GM19467 (cell line): ENCODE measurements at regions not wholly inside any gene's neighbourhood (a gene's known extent, or its start where the extent isn't known, plus 50 kb on each side); places are given as distances from the start of the nearest gene placed in this dataset.

Source experiments
- ATAC-seq: cut with Tn5 transposase; IDR thresholded peaks from one replicate; pipeline ENCODE4 v1.9.1; 2021; ENCODE audit warnings: mild to moderate bottlenecking, moderate library complexity; ENCODE audit not compliant: unreplicated experiment

DNA sequence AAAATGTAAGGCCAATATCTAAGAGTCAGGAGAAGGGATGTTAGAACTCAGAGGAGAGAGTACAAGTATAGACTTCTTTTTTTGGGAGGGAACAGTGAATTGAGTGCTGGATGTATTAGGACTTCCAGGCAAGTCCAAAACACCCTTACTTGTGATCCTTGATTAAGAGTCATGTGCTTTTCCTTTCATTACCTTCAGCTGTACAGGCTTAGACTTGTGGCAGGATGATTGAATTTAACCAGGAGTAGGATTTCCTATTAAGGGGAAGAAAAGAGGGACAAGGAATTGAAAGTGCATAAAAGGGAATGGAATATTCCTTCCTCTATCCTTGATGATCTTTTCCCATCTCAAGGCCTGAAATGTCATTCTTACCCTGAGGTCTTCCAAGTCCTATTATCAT lies 606.7 kb downstream of the STIM2 start:
- ATAC-seq: no peak

DNA sequence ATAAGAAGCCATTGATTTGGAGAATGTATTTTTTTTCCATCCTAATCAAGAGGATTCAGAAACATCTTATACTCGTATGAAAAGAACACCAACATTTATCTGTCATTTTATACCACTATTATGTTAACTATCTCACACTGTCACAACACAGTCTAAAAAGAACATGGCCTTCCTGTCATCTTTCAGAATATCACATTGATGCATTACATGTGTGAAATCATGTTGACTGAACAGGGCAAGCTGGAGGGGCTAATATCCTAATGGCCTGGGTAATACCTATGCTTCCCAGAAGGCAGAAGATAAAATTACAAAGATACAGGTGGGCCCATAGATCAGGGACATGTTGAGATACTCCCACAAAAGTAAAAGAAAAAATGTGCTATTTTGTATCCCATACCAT lies 611.7 kb downstream of the STIM2 start:
- ATAC-seq: no peak

DNA sequence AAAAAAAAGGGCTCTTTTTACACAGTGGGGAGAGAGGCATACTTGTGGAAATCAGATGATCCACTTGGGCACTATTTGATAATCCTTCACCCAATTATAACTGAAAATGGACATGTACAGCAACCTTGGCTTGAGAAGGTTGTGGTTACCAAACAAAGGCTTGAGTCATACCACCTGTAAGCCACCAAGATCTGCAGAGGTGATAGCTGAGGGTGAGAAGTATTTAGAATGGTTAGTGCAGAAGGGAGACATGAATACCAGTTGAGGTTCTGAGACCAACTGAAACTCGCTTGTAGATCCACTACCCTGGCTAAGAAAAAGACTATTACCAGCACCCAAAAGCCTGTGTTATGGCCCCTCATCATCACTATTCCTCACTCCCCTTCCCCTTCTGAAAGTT lies 614.0 kb downstream of the STIM2 start:
- no peak for ATAC-seq

DNA sequence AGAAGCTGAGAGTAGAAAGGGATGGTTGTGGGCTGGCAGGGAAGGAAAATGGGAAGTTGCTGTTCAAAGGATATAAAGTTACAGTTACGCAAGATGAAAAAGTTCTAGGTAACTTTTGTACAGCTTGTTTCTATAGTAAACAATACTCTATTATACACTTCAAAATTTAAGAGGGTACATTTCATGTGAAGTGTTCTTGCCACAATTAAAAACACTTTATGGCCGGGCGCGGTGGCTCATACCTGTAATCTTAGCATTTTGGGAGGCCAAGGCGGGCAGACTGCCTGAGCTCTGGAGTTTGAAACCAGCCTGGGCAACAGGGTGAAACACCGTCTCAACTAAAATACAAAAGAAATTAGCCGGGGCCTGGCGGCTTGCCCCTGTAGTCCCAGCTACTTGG lies 623.6 kb downstream of the STIM2 start:
- no peak for ATAC-seq

DNA sequence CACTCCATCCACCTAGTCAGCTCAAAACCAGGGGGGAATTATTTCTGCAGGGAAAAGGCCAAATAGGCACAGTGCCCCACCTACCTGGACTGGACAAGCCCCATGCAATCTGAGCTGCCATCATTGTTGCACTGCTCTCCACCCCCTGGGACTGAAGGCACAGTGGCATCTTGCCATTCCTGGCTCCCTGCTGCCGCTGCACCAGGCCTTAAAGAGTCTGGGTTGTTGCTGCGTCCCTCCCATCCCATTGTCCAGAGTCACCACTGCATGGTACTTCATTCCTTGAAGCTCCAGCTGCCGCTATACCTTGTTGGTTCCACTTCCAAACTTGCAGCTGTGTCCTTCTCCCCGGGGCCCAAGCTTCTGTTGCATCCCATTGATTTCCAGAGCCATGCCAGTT lies 629.7 kb downstream of the STIM2 start:
- no peak for ATAC-seq

DNA sequence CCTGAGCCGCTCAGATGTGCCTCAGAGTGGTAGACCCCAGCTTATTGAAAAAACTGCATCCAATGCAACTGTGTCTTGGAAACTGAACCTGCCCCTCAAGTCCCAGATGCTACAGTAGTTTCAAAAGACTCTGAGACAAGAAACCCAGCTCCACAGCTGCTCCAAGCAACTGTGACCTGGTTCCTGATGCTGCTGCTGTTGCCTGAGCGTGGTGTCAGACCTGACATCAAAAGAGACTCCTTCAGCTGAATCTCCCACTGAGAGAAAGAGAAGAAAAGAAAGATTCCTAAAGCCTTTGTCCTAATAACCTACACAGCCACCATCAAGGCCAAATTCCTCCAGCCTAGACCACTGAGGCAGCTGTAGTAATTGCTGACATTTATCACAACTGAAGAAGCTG lies 630.1 kb downstream of the STIM2 start:
- no peak for ATAC-seq

DNA sequence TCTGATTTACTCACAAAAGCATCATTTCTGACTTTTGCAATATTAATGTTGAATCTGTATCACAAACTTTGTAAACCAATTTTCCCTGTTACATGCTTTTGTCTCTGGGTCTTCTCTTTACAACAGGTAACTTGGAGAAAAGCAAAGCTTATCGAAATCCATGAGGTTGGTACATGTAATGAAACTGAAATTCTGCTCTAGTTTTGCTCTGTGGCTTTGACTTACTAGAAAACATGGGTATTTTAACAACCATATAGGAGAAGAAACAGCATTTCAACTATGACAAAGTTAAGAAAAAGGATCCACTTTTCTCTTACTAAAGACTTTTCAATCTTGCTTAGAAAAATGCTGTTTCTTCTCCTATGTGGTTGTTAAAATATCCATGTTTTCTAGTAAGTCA lies 645.8 kb downstream of the STIM2 start:
- no peak for ATAC-seq

DNA sequence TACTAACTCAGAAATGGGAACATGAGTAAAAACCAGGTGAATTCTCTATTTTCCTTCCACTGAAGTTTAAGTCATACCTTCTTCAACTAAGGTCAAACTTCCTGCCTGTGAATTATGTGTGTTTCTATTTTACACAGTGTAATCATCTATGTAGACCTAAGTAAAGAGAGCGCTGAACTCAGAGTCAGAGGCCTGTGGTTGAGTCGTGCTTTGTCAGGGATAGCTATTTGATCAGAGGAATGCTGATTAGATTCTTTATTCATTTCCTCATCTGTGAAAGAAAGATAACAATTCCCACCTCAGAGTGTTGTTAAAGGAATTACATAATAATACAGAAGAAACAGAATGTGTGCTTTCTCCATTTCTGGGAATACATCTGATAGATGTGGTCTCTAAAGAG lies 654.1 kb downstream of the STIM2 start:
- no peak for ATAC-seq

DNA sequence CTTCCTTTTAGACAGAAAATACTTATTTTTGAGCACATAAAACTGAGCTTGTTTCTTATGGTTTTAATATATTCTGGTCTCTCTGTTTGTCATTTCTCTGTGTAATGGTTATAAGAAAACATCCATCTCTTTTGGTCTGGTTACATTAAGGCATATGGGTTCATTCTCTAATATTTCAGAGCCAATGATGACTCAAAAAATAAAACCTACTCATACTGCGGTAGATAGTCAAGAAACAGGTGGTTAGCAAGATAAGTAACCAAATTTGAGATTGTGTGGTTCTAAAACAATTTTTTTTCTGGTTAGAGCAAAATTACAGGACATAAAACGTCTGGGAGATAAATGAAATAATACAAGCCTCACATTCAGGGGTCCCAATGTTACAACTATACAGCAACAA lies 654.5 kb downstream of the STIM2 start:
- ATAC-seq: no peak

DNA sequence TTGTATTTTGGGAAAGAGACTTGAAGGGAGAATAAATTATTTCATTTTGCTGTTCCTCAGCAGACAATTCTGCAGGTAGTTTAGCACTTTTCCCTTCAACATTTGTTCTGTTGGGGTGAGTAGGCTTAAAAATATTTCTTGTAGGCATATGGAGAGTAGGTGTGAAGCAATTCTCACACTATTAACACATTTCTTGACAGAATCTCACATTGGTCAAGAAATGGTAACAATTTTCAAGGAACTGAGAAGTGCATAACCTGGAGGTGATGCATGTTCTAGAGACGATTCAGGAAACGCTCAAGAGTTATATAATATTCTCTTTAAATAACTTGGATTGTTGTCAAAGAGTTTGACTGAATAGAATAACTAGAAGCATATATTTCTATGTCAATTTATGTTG lies 658.2 kb downstream of the STIM2 start:
- no peak for ATAC-seq

DNA sequence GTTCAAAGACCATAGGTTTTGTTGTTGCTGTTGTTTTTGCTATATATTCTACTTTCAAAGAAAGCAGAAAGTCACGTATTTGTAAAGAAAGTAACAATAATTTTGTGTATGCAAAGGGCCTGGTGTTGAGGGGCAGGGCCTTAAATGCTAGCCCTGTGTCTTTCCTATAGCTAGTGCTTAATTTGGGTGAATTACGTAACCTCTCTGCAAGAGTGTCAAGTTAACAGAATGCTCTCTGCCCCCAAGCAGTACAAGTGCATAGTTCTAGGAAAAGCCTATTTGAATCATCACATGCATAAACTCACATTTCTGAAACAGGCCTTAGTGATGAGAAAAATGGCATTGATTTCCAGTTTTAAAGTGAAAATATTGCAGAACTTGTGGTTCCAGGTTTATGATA lies 663.6 kb downstream of the STIM2 start:
- ATAC-seq: no peak

DNA sequence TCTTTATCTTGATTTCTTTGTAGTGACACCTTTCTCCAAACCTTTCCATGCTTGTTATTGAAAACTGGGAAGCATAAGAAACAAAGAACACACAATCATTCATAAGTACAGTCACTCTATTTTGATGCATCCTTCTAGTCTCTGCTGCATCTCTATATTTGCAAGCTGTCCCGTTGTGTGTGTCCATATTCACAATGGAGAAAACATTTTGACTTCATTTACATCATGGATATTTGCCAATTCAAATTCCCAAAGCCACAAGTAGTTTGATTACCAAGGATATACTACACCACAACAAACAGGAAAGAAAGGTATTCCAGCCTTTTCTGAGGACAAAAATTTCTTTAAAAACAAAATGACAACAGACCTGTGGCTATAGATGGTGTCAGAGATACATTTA lies 673.8 kb downstream of the STIM2 start:
- no peak for ATAC-seq

DNA sequence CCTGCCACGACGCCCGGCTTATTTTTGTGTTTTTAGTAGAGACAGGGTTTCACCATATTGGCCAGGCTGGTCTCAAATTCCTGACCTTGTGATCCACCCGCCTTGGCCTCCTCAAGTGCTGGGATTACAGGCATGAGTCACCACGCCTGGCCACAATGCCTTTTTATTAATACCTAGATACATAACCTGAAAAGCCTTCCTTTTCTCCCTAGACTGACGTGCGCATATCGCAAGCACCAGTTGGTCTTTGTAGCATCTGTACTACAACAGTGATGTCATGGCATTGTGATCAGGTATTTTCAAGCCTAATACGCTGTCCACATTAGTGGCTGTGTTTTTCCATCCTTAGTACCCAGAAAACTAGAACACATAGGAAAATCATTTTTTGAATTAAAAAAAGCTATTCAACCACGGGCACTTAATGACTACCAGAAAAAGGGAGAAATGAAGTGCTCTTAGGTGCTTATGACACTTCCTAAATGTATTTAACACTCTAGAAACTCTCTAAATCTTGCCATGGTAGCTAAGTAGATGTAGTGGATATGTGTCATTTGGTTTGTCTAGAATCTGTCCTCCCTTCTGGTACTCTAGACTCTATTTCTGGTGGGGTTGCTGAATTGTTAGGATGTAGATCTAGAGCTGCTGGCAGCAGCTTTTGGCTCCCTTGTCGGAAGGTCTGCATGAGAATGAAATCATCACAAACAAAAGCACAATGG lies 707.8 kb downstream of the STIM2 start:
- no peak for ATAC-seq

DNA sequence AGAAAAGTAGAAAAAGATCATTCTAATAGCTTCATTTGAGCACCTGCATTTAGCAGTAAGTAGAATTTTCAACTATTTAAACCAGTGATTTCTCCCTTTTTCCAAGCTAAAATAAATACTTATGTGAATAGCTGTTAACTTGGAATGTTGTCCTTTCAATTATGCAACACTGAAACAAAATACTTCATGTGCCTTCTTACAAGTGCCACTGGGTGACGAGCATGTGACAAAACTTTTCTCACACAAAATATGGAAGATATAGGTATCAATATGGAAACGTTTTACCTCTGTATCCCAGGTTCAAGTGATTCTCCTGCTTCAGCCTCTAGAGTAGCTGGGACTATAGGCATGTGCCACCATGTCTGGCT lies 708.3 kb downstream of the STIM2 start:
- ATAC-seq: no peak

DNA sequence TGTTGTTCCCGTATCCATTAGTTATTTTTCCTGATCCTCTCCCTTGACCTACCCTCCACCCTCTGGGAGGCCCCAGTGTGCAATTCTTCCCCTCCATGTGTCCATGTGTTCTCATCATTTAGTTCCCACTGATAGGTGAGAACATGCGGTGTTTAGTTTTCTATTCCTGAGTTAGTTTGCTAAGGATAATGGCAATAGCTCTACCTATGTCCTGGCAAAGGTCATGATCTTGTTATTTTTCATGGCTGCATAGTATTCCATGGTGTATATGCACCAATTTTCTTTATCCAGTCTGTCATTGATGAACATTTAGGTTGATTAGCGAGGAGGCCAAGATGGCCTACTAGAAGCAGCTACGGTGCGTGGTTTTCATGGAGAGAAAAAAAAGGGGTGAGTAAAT lies 714.1 kb downstream of the STIM2 start:
- no peak for ATAC-seq

DNA sequence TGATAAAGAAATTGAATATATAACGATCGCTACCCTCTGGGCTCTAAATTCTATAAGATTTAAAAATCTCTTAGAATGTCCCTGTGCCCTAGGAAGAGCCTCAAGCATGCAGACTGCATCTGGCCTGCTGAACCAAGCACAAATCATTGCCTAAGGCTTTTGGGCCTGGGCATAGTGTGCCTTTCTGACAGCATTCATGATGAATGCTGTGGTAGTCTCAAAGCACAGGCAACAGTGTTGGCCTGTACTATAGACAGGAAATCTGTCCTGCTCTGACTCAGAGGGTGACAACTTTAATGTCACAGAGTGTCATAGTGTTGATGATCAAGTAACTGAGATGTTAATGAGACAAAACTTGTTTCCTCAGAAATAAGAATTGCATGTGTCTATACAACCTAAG lies 717.3 kb downstream of the STIM2 start:
- no peak for ATAC-seq

DNA sequence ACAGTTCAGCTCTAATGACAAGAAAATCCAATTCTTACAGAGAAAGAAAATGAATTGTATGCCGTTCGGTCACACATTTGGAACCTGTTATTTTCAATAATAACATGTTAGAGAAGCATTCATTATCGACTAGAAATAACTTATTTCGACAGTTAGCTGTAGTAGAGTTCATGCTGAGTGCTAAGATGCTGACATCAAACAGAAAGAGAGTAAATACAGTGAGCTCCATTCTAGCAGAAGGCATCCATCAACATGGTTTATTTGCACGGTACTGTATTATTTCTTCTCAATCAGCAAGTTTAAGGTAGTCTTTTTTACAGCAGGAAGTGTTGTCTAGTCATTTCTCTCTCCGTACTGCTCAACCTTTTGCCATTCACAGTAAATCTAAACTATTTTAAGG lies 732.1 kb downstream of the STIM2 start:
- ATAC-seq: no peak

DNA sequence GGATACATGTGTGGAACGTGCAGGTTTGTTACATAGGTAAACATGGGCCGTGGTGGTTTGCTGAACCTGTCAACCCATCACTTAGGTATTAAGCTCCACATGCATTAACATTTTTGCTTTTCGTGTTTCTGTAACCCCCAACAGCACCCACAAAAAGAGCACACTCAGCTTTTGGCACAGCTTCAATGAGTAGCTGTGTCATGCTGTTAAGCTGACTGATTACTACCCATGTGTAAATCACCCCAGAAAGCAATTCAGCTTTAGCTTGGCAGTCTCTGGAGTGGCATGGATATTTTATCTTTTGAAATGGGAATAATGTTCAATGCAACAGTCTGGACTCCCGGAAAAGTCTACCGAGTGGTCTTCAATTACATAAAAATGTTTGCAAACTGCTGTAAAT lies 734.3 kb downstream of the STIM2 start:
- ATAC-seq: no peak

DNA sequence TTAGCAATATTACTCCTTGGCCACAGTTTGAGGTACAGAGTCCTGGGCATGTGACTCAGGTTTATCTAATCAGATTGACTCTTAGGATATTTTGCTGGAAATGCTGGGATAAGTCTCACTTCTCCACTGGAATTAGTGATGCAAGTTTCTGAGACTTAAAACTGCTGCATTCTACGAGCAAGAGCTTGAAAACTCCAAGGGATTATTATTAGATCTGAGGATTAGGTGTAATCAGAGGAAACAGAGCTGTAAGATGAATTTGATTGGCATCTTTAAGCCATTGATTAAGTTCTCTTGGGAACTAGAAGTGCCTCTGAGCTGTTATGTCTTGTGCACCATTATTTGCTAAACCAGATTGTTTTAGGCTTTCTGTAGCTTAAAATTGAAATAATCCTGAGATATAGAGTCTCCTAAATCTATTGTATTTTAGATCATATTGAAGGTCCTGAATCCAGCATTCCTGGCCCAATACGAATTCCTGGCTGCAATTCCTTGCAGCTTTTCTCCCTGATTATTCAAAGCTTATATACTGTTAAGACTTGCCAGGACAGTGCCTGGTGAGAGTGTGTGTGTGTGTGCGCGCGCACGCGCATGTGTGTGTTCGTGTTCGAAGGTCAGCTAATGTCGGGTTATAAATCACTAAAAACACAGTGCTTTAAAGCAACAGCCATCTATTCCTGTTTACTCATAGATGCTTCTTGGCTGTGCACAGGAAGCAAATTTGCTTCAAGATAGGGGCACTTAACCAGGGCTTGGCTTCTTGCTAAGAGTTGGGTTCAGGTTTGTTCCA lies 735.1 kb downstream of the STIM2 start:
- ATAC-seq: no peak

DNA sequence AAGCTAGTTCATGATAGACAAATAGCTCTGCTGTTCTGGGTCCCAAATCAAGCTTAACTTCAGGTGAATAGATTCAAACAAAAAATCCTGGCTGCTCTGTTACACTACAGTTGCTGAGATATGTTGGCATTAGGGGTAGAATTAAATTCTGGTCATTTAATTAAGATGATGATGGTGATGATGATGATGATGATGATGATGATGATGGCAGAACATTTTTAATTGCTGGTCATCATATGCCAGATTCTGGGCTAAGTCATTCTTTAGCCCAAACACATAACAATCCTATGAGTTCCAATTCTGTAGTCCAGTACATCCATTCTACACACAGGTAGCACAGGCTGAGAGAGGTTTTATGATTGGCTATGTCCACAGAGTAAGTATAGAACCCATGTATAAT lies 741.5 kb downstream of the STIM2 start:
- no peak for ATAC-seq

DNA sequence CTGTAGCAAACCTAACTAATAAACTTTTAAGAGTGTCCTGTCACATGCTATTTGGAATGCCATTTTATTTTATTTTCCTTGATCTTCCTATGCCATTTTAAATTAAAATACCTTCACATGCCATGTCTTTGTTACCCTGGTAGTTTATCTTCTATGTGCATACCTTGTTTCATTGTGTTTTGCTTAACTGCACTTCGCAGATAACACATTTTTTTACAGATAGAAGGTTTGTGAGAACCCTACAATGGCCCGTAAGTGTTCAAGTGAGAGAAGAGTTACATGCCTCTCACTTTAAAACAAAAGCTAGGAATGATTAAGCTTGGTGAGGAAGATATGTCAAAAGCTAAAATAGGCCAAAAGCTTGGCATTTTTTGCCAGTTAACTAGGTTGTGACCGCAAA lies 744.1 kb downstream of the STIM2 start:
- no peak for ATAC-seq

DNA sequence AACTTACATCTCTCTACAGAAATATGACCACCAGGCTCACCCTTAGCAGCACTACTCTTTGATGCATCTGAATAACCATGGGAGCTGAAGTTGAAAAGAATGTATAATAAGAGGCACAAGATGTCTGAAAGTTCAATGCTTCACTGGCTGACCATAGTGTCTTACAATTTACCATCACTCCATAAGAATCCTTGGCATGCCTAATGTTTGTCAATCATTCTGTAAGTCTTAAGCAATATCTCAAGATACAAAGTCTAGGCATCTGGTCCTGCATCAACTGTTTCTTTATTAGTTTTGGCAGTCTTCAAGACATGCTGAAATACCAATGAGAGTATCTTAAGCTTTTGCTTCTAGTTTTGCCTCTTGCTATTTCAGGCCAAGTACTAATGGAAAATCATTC lies 755.5 kb downstream of the STIM2 start:
- ATAC-seq: no peak

DNA sequence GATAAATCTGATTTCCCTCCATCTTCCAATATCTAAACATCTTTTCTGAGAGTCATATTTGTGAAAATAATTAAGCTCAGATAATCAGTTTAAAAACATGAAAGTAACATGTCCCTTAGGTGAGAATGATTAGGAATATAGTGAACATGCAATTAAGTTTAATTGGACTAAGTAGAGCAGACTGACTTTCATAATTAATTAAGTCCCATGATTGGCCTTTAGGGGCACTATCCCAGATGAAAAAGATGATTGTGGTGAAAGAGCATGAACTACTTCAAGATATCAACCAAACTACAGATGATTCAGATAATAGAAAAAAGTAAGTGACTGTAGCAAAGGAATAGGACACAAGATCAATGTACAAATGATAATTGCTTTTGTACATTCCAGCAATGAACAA lies 758.8 kb downstream of the STIM2 start:
- ATAC-seq: no peak
